ENCODE measurements at regions not wholly inside any gene's neighbourhood (a gene's known extent, or its start where the extent isn't known, plus 50 kb on each side); places are given as distances from the start of the nearest gene placed in this dataset.

DNA sequence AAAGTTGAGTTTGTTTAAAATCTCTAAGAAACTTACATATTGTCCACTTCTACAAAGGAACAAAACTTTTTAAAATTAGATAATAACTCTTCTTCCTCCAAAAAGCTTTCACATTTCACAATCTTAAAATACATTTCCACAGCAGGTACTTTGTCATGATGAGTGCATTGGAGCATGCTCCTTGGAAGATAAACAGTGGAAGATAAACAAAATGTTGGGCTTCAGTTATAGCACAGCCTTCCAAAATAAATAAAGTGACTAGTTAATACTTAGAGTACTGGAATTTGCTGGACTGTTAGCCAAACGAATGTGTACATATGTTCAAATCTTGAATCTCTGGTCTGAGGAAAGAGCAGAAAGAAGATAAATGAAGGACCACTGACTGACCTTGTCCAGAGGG is 54.9 kb upstream of the PDE5A start:
- no TSS peak for BruUV-seq (replicated peaks)
- intact Hi-C loops (cut with micrococcal nuclease; ENCODE audit: unreplicated experiment) = no loop called here

DNA sequence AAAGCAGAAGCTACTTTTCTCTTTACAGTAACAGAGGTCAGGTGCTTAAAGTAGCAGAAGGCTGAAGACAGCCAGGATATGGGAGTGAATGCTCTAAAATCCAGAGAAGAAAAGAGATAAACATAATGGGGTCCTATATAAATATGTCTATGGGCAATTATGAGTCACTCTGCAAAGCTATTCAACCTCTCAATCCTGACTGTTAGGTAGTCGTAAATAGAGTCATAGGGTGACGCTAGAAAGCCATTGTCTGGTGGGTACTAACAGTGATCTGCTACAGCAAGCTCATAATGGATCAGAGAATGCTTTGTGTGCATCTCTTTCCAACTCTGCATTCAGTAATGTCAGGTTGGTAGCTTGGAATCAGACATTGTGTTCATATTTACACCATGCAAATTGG is 53.5 kb upstream of the PDE5A start:
- Histone ChIP-seq H3K4me2 (ENCODE audit: low read length) (no peak overlapping the region), H3K9me3 (ENCODE audit: low read length) (no peaks in the 10 kb centered on the region), H3K4me1 (ENCODE audit: insufficient read depth, low read length, poor library complexity, severe bottlenecking) (no peaks in the 10 kb centered on the region), H3K36me3 (ENCODE audit: insufficient read depth, low read length) (no peaks in the 10 kb centered on the region), H3K27ac (ENCODE audit: low read depth, low read length, poor library complexity, severe bottlenecking) (no peak overlapping the region), H2AFZ (ENCODE audit: low read length) (no peak overlapping the region), H3K79me2 (ENCODE audit: insufficient read depth, low read depth, low read length) (no peaks in the 10 kb centered on the region), H3K9me2 (ENCODE audit: insufficient read depth, low read length) (no peaks in the 10 kb centered on the region), H3K4me3 (ENCODE audit: low read depth, low read length, poor library complexity, severe bottlenecking) (no peak overlapping the region), H4K20me1 (ENCODE audit: insufficient read depth, low read length) (no peaks in the 10 kb centered on the region)
- TF ChIP-seq, protein P1, sequence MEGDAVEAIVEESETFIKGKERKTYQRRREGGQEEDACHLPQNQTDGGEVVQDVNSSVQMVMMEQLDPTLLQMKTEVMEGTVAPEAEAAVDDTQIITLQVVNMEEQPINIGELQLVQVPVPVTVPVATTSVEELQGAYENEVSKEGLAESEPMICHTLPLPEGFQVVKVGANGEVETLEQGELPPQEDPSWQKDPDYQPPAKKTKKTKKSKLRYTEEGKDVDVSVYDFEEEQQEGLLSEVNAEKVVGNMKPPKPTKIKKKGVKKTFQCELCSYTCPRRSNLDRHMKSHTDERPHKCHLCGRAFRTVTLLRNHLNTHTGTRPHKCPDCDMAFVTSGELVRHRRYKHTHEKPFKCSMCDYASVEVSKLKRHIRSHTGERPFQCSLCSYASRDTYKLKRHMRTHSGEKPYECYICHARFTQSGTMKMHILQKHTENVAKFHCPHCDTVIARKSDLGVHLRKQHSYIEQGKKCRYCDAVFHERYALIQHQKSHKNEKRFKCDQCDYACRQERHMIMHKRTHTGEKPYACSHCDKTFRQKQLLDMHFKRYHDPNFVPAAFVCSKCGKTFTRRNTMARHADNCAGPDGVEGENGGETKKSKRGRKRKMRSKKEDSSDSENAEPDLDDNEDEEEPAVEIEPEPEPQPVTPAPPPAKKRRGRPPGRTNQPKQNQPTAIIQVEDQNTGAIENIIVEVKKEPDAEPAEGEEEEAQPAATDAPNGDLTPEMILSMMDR (conservative IDR thresholded peaks at IDR 0.05; ENCODE audit: low read length) = no peak
- no peak for TF ChIP-seq EZH2phosphoT487 (IDR thresholded peaks at IDR 0.05; ENCODE audit: borderline replicate concordance, low read depth, low read length)
- BruUV-seq (replicated peaks) = no TSS peak
- intact Hi-C loops (cut with micrococcal nuclease; ENCODE audit: unreplicated experiment) = no loop called here
- POLR2A ChIA-PET = interaction anchor here (0.5 to 1.2 kb wide), 3 partner anchors 10 to 376 kb away, joined by 3 to 4 read pairs (median 3); no protein-coding TSS in a partner anchor
- DNase-seq (ENCODE audit: low spot score) = no peak
- CTCF ChIA-PET (ENCODE audit: unreplicated experiment) = no interaction called here

More for the DNA sequence above, 54.9 kb upstream of the PDE5A start:
- Histone ChIP-seq H3K9me2 (ENCODE audit: insufficient read depth, low read length) (no peaks in the 10 kb centered on the region), H3K4me3 (ENCODE audit: low read depth, low read length, poor library complexity, severe bottlenecking) (no peak overlapping the region), H2AFZ (ENCODE audit: low read length) (no peak overlapping the region), H3K27ac (ENCODE audit: low read depth, low read length, poor library complexity, severe bottlenecking) (no peak overlapping the region), H3K36me3 (ENCODE audit: insufficient read depth, low read length) (no peaks in the 10 kb centered on the region), H3K9me3 (ENCODE audit: low read length) (no peaks in the 10 kb centered on the region), H3K79me2 (ENCODE audit: insufficient read depth, low read depth, low read length) (no peaks in the 10 kb centered on the region), H4K20me1 (ENCODE audit: insufficient read depth, low read length) (no peaks in the 10 kb centered on the region), H3K4me2 (ENCODE audit: low read length) (no peak overlapping the region), H3K4me1 (ENCODE audit: insufficient read depth, low read length, poor library complexity, severe bottlenecking) (no peaks in the 10 kb centered on the region)
- POLR2A ChIA-PET = no interaction called here
- no peak for TF ChIP-seq EZH2phosphoT487 (IDR thresholded peaks at IDR 0.05; ENCODE audit: borderline replicate concordance, low read depth, low read length)
- TF ChIP-seq, protein P1 (conservative IDR thresholded peaks at IDR 0.05; ENCODE audit: low read length) = no peak
- no peak for DNase-seq (ENCODE audit: low spot score)
- CTCF ChIA-PET (ENCODE audit: unreplicated experiment) = no interaction called here

DNA sequence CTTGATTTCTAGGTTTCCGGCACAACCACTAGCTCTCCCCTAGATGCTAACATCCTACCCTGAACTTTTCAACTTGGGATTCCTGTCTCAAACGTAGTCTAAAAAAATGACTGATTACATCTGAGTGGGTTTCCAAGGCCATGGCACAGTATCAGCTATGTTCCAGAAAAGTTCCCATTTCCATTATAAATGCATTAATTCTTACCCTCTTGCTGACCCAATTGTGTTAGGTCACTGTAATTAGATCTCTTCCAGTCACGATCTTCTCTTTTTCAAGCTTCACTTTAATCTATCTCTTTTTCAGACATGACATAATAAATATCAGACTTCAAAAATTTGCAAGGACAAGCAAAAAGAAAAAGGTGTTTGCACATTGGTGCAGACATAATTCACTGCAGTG is 50.6 kb upstream of the PDE5A start:
- ChIA-PET POLR2A (no interaction called here), CTCF (ENCODE audit: unreplicated experiment) (no interaction called here)
- TF ChIP-seq EZH2phosphoT487 (IDR thresholded peaks at IDR 0.05; ENCODE audit: borderline replicate concordance, low read depth, low read length) = no peak
- TF ChIP-seq, protein P1 (conservative IDR thresholded peaks at IDR 0.05; ENCODE audit: low read length) = no peak
- no peaks in the 10 kb centered on the region for H3K79me2 ChIP-seq (ENCODE audit: insufficient read depth, low read depth, low read length)
- no peaks in the 10 kb centered on the region for H3K4me1 ChIP-seq (ENCODE audit: insufficient read depth, low read length, poor library complexity, severe bottlenecking)
- H4K20me1 ChIP-seq (ENCODE audit: insufficient read depth, low read length) = no peaks in the 10 kb centered on the region
- intact Hi-C loops (cut with micrococcal nuclease; ENCODE audit: unreplicated experiment) = no loop called here
- no peak overlapping the region for H3K4me2 ChIP-seq (ENCODE audit: low read length)
- H3K4me3 ChIP-seq (ENCODE audit: low read depth, low read length, poor library complexity, severe bottlenecking) = no peak overlapping the region
- no peaks in the 10 kb centered on the region for H3K9me3 ChIP-seq (ENCODE audit: low read length)
- DNase-seq (ENCODE audit: low spot score) = no peak
- H3K27ac ChIP-seq (ENCODE audit: low read depth, low read length, poor library complexity, severe bottlenecking) = no peak overlapping the region
- no peaks in the 10 kb centered on the region for H3K36me3 ChIP-seq (ENCODE audit: insufficient read depth, low read length)
- BruUV-seq (replicated peaks) = no TSS peak
- H2AFZ ChIP-seq (ENCODE audit: low read length) = no peak overlapping the region
- no peaks in the 10 kb centered on the region for H3K9me2 ChIP-seq (ENCODE audit: insufficient read depth, low read length)

Measured in OCI-LY7 (cell line).